ENCODE measurements at regions not wholly inside any gene's neighbourhood (a gene's known extent, or its start where the extent isn't known, plus 50 kb on each side); places are given as distances from the start of the nearest gene placed in this dataset.

- TF ChIP-seq MLX (CRISPR knock-in tag; IDR thresholded peaks at IDR 0.05), result no peak
These were observed 247.0 kb downstream of the ERMARD start (continued) for GRCh38 chr6:169998457-169998856.

GRCh38 chr6:169997930-169998218 lies 246.5 kb downstream of the ERMARD start:
- POLR2A ChIA-PET, result no interaction called here
- H3K9me3 Mint-ChIP-seq, result peaks cover 29% of the 10 kb centered on the region
- peaks cover 20% of the 10 kb centered on the region for H3K4me1 Mint-ChIP-seq
- no peak for DNase-seq (ENCODE audit: low spot score)
- no peak overlapping the region for H3K27ac Mint-ChIP-seq
- TF ChIP-seq USF1 (CRISPR knock-in tag; IDR thresholded peaks at IDR 0.05) (no peak), TEAD4 (CRISPR knock-in tag; IDR thresholded peaks at IDR 0.05) (no peak), RORB (CRISPR knock-in tag; IDR thresholded peaks at IDR 0.05) (no peak), JUN (CRISPR knock-in tag; IDR thresholded peaks at IDR 0.05) (no peak), GRHL2 (CRISPR knock-in tag; IDR thresholded peaks at IDR 0.05; ENCODE audit: insufficient replicate concordance, severe bottlenecking) (no peak), ZBTB21 (CRISPR knock-in tag; IDR thresholded peaks at IDR 0.05; ENCODE audit: borderline replicate concordance) (no peak), EMX1 (CRISPR knock-in tag; IDR thresholded peaks at IDR 0.05) (no peak), CDX4 (CRISPR knock-in tag; IDR thresholded peaks at IDR 0.05; ENCODE audit: borderline replicate concordance) (no peak)
- peaks cover 2% of the 10 kb centered on the region; the same call in 1 of the 2 replicates for H3K27me3 Mint-ChIP-seq (ENCODE audit: low read depth)
- no peak overlapping the region for H3K4me3 Mint-ChIP-seq
- no peak for ATAC-seq
- CTCF ChIA-PET, result no interaction called here
- H3K36me3 Mint-ChIP-seq, result peaks cover 31% of the 10 kb centered on the region

GRCh38 chr6:169997187-169997929 lies 245.9 kb downstream of the ERMARD start:
- no peak overlapping the region for H3K4me3 Mint-ChIP-seq
- ChIA-PET CTCF (no interaction called here), POLR2A (no interaction called here)
- peaks cover 24% of the 10 kb centered on the region for H3K9me3 Mint-ChIP-seq
- ATAC-seq (no peak), DNase-seq (ENCODE audit: low spot score) (no peak)
- TF ChIP-seq USF2 (CRISPR knock-in tag; IDR thresholded peaks at IDR 0.05) (no peak), ZNF423 (CRISPR knock-in tag; IDR thresholded peaks at IDR 0.05) (no peak), SP1 (CRISPR knock-in tag; conservative IDR thresholded peaks at IDR 0.05) (no peak)
- H3K27me3 Mint-ChIP-seq (ENCODE audit: low read depth), result peaks cover 2% of the 10 kb centered on the region; the same call in 1 of the 2 replicates
- peaks cover 20% of the 10 kb centered on the region for H3K4me1 Mint-ChIP-seq
- H3K36me3 Mint-ChIP-seq, result peaks cover 26% of the 10 kb centered on the region
- no peak overlapping the region for H3K27ac Mint-ChIP-seq

GRCh38 chr6:169996378-169997051 lies 245.1 kb downstream of the ERMARD start:
- ChIA-PET POLR2A (no interaction called here), CTCF (no interaction called here)
- peaks cover 19% of the 10 kb centered on the region for H3K9me3 Mint-ChIP-seq
- ATAC-seq, result no peak
- peaks cover 17% of the 10 kb centered on the region for H3K36me3 Mint-ChIP-seq
- H3K4me1 Mint-ChIP-seq, result peaks cover 20% of the 10 kb centered on the region
- no peak for DNase-seq (ENCODE audit: low spot score)
- H3K4me3 Mint-ChIP-seq, result no peak overlapping the region
- H3K27me3 Mint-ChIP-seq (ENCODE audit: low read depth), result peaks cover 2% of the 10 kb centered on the region; the same call in 1 of the 2 replicates
- H3K27ac Mint-ChIP-seq, result no peak overlapping the region
- TF ChIP-seq ZNF121 (CRISPR knock-in tag; IDR thresholded peaks at IDR 0.05) (no peak), IRF1 (CRISPR knock-in tag; IDR thresholded peaks at IDR 0.05) (no peak), GABPB1 (CRISPR knock-in tag; IDR thresholded peaks at IDR 0.05) (no peak), TP53 (CRISPR knock-in tag; IDR thresholded peaks at IDR 0.05) (no peak), GTF2I (CRISPR knock-in tag; conservative IDR thresholded peaks at IDR 0.05) (no peak), RELA (CRISPR knock-in tag; IDR thresholded peaks at IDR 0.05; ENCODE audit: borderline replicate concordance) (no peak), ATF6 (CRISPR knock-in tag; IDR thresholded peaks at IDR 0.05) (no peak), ZBTB21 (CRISPR knock-in tag; IDR thresholded peaks at IDR 0.05; ENCODE audit: borderline replicate concordance) (no peak), NR3C1 (CRISPR knock-in tag; conservative IDR thresholded peaks at IDR 0.05; ENCODE audit: low read depth) (no peak), USF2 (CRISPR knock-in tag; IDR thresholded peaks at IDR 0.05) (no peak), ZNF423 (CRISPR knock-in tag; IDR thresholded peaks at IDR 0.05) (no peak), CREM (CRISPR knock-in tag; IDR thresholded peaks at IDR 0.05) (no peak), NFYB (CRISPR knock-in tag; conservative IDR thresholded peaks at IDR 0.05; ENCODE audit: low read depth) (no peak), RORB (CRISPR knock-in tag; IDR thresholded peaks at IDR 0.05) (no peak), CREB1 (CRISPR knock-in tag; IDR thresholded peaks at IDR 0.05) (no peak), FOXP1 (CRISPR knock-in tag; IDR thresholded peaks at IDR 0.05; ENCODE audit: borderline replicate concordance) (no peak)

Data from WTC11 (cell line).